ENCODE measurements at regions not wholly inside any gene's neighbourhood (a gene's known extent, or its start where the extent isn't known, plus 50 kb on each side); places are given as distances from the start of the nearest gene placed in this dataset.
"Not testable (repeated sequence)": the region's sequence is repeated elsewhere in the genome, so short reads cannot be mapped to it uniquely, and the experiment has no call there.

GRCh38 chr12:14240873-14241220, 124.6 kb upstream of the ATF7IP start:
- no peak for TF ChIP-seq CTCF (IDR thresholded peaks at IDR 0.05; ENCODE audit: insufficient read depth, low read length, poor library complexity, severe bottlenecking)
- no peak overlapping the region for H3K4me3 ChIP-seq (replicated peaks; ENCODE audit: low read depth, low read length)
- no peaks in the 10 kb centered on the region for H3K27me3 ChIP-seq (replicated peaks; ENCODE audit: control insufficient read depth, insufficient read depth, low read length)
- DNase-seq (ENCODE audit: extremely low read depth, insufficient read length) = no peak
- no peaks in the 10 kb centered on the region for H3K36me3 ChIP-seq (ENCODE audit: control insufficient read depth, insufficient read depth, low read length)

GRCh38 chr12:14242825-14243224, 122.7 kb upstream of the ATF7IP start:
- not testable (repeated sequence) for DNase-seq (ENCODE audit: extremely low read depth, insufficient read length); H3K27me3 ChIP-seq (replicated peaks; ENCODE audit: control insufficient read depth, insufficient read depth, low read length); H3K36me3 ChIP-seq (ENCODE audit: control insufficient read depth, insufficient read depth, low read length); H3K4me3 ChIP-seq (replicated peaks; ENCODE audit: low read depth, low read length)

- TF ChIP-seq CTCF (IDR thresholded peaks at IDR 0.05; ENCODE audit: insufficient read depth, low read length, poor library complexity, severe bottlenecking) = no peak
- no peaks in the 10 kb centered on the region for H3K36me3 ChIP-seq (ENCODE audit: control insufficient read depth, insufficient read depth, low read length)
- H3K4me3 ChIP-seq (replicated peaks; ENCODE audit: low read depth, low read length) = no peak overlapping the region
- no peaks in the 10 kb centered on the region for H3K27me3 ChIP-seq (replicated peaks; ENCODE audit: control insufficient read depth, insufficient read depth, low read length)
- DNase-seq (ENCODE audit: extremely low read depth, insufficient read length) = no peak
Measured at GRCh38 chr12:14243941-14244340, 121.5 kb upstream of the ATF7IP start.

- no peak for DNase-seq (ENCODE audit: extremely low read depth, insufficient read length)
- H3K27me3 ChIP-seq (replicated peaks; ENCODE audit: control insufficient read depth, insufficient read depth, low read length) = no peaks in the 10 kb centered on the region
- no peak for TF ChIP-seq CTCF (IDR thresholded peaks at IDR 0.05; ENCODE audit: insufficient read depth, low read length, poor library complexity, severe bottlenecking)
- H3K4me3 ChIP-seq (replicated peaks; ENCODE audit: low read depth, low read length) = no peak overlapping the region
- no peaks in the 10 kb centered on the region for H3K36me3 ChIP-seq (ENCODE audit: control insufficient read depth, insufficient read depth, low read length)
Measured at GRCh38 chr12:14244876-14245669, 120.4 kb upstream of the ATF7IP start.

GRCh38 chr12:14247166-14247565, 118.3 kb upstream of the ATF7IP start:
- DNase-seq (ENCODE audit: extremely low read depth, insufficient read length) = no peak
- no peaks in the 10 kb centered on the region for H3K27me3 ChIP-seq (replicated peaks; ENCODE audit: control insufficient read depth, insufficient read depth, low read length)
- no peak overlapping the region for H3K4me3 ChIP-seq (replicated peaks; ENCODE audit: low read depth, low read length)
- no peak for TF ChIP-seq CTCF (IDR thresholded peaks at IDR 0.05; ENCODE audit: insufficient read depth, low read length, poor library complexity, severe bottlenecking)
- H3K36me3 ChIP-seq (ENCODE audit: control insufficient read depth, insufficient read depth, low read length) = no peaks in the 10 kb centered on the region

GRCh38 chr12:14249368-14249767, 116.1 kb upstream of the ATF7IP start:
- DNase-seq (ENCODE audit: extremely low read depth, insufficient read length) = no peak
- Histone ChIP-seq H3K4me3 (replicated peaks; ENCODE audit: low read depth, low read length) (no peak overlapping the region), H3K27me3 (replicated peaks; ENCODE audit: control insufficient read depth, insufficient read depth, low read length) (no peaks in the 10 kb centered on the region), H3K36me3 (ENCODE audit: control insufficient read depth, insufficient read depth, low read length) (no peaks in the 10 kb centered on the region)
- TF ChIP-seq CTCF (IDR thresholded peaks at IDR 0.05; ENCODE audit: insufficient read depth, low read length, poor library complexity, severe bottlenecking) = no peak
